ENCODE measurements at regions not wholly inside any gene's neighbourhood (a gene's known extent, or its start where the extent isn't known, plus 50 kb on each side); places are given as distances from the start of the nearest gene placed in this dataset.
"Not testable (repeated sequence)": the region's sequence is repeated elsewhere in the genome, so short reads cannot be mapped to it uniquely, and the experiment has no call there.

DNA sequence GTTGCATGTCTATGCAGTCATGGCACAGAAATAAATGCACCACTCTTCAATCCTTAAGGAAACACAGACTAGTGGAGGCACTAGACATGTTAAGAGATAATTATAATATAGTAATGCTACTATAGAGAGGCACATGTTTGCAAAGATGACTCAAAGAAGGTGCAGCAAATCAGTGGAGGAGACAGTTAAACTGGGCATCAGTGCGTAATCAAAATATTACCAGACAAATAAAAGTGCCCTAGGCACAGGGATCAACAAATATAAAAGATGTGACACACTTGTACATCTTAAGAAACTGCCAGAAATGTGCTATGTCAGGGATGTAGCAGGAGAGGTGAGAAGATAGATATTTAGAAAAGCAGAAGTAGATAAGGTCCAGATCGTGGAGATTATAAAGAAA is 642.1 kb downstream of the SLCO4C1 start:
- no peak for DNase-seq (ENCODE audit: low spot score)

- DNase-seq (ENCODE audit: low spot score): no peak
Observed at GRCh38 chr5:101647861-101648260, 648.2 kb downstream of the SLCO4C1 start.

DNA sequence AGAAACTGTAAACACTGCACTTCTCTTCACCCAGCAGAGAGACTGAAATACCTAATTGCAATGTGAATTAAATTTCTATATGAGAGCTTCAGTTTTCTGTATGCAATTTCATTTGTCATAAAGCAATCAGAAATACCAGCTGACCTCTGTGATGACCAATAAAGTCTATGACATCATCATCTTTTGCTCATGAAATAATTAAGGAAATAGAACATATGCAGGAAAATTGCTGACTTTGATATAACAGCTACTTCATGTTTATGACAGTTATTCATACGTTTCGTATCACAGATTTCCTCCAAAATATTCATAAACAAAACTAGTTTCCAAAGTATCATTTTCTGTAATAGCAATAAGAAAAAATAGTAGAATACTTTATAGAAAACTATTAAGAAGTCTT is 652.3 kb downstream of the SLCO4C1 start:
- DNase-seq (ENCODE audit: low spot score): no peak

- DNase-seq (ENCODE audit: low spot score): no peak
Observed at GRCh38 chr5:101637599-101637998, 658.5 kb downstream of the SLCO4C1 start.

DNA sequence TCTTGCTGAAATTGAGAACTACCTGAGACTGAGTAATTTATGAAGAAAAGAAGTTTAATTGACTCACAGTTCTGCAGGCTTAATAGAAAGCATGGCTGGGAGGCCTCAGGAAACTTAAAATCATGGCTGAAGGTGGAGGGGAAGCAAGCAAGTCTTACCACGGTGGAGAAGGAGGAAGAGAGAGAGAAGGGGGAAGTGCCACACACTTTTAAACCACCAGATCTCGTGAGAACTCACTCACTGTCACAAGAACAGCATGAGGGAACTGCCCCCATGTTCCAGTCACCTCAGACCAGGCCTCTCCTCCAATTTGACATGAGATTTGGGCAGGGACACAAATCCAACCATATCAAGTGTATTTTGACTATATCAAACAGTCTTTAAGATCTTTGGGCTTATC is 668.3 kb downstream of the SLCO4C1 start:
- DNase-seq (ENCODE audit: low spot score): not testable (repeated sequence)

- no peak for DNase-seq (ENCODE audit: low spot score)
Observed at GRCh38 chr5:101626572-101626971, 669.5 kb downstream of the SLCO4C1 start.

GRCh38 chr5:101611039-101611438 is 685.0 kb downstream of the SLCO4C1 start:
- no peak for DNase-seq (ENCODE audit: low spot score)

DNA sequence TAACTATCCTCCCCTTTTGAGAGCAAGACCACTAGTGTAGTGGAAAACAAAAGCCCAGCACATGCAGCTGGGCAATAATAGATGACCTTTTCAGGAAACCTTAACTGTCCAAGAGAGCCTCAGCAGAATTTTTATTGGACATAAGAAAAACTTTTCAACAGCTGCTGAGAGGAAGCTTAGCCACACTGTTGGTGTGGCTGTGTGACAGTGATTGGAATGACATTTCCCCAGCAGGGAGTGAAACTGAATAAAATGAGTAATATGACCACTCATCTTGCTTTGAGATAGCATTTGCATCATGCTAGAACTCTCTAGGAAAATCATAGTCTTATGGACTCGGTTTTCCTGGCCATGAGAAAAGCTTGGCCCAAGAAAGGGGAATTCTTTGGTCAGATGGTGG is 687.8 kb downstream of the SLCO4C1 start:
- DNase-seq (ENCODE audit: low spot score): no peak

GRCh38 chr5:101605700-101606099 is 690.4 kb downstream of the SLCO4C1 start:
- DNase-seq (ENCODE audit: low spot score): peak; percentile 12

DNA sequence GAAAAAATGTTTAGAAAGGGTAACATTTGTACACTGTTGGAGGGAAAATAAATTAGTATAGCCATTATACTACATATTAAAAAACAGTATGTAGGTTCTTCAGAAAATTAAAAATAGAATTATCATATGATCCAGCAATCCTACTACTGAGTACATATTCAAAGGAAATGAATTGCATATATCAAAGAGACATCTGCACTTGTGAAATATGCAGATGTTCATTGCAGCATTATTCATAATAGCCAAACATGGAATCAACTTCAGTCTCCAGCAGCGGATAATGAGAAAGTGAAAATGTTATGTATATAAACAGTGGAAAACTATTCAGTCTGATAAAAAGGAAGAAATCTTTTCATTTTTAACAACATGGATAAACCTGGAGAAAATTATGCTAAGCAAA is 695.5 kb downstream of the SLCO4C1 start:
- DNase-seq (ENCODE audit: low spot score): no peak

DNA sequence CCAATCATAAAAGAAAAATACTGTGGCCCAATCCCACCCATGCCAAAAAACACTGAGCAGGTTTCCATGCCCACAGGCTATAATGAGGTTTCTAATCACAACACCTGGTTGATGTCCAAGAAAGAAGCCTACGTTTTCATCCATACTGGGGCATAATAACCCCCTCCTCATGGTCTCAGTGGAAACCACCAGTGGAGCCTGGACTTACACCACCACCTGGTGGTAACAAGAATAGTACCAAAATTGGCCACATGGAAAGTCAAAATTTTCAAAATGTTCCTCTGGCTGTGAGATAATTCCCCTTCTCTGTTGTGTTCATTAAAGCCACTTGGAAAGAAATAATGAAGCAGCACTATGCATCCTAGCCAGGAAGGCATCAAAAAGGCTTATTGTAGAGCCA is 687.3 kb upstream of the ST8SIA4 start:
- peak; percentile 48 for DNase-seq (ENCODE audit: low spot score)

- DNase-seq (ENCODE audit: low spot score): no peak
Observed at GRCh38 chr5:101585366-101585765, 682.3 kb upstream of the ST8SIA4 start.

DNA sequence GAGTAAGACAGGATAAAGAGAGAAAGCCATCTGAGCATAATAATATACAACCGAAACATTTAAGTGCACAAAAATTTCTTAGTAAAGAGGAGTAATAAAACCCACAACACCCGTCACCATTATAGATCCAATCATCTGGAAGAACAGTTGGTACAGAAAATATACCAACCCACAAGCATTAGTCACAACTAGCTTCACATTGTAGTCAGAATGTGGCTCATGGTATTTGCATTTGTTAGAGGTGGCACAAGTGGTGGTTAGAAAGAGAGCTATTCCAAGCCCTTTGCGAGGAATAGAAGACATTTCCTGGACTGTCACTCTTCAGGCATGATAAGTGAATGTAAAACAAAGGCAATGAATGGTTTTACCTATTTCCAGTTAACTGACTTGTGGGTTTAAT is 677.5 kb upstream of the ST8SIA4 start:
- DNase-seq (ENCODE audit: low spot score): no peak

- DNase-seq (ENCODE audit: low spot score): no peak
Observed at GRCh38 chr5:101574017-101574416, 670.9 kb upstream of the ST8SIA4 start.

DNA sequence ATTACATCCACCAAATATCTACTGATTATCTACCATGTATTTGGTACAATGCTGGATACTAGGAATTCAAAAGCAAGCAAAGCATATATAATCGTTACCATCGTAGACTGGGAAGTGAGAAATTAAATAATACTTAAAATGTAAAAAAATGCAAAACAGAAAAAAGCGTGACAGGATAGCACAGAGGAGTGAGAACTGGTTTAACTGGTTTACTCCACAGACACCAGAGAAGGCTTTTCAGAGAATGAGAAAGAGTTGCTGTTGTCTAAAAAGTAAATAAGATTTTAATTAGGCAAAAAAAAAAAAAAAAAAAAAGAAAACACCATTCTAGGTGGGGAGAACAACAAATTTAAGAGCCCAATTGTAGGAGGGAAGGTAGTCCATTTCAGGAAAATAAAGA is 657.9 kb upstream of the ST8SIA4 start:
- DNase-seq (ENCODE audit: low spot score): no peak

GRCh38 chr5:101543780-101544179 is 640.7 kb upstream of the ST8SIA4 start:
- DNase-seq (ENCODE audit: low spot score): no peak

GRCh38 chr5:101539315-101539714 is 636.2 kb upstream of the ST8SIA4 start:
- DNase-seq (ENCODE audit: low spot score): no peak

DNA sequence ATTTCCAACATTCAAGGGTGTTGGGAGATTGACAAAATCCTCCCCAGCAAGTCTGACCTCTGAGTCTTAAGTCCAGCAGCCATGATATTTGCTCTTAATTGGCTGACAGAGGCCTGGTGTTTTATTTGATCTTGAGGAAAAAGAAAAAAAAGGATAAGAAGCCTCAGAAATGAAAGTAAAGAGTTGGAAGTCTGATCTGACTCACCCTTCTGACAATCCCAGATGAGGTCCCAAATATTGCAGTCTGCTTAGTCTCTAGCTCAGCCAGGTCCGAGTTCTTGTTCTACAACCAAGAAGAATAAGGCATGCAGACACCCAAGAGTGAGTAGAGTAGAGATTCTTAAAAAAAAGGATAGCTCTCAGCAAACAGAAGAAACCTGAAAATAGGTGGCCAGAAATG is 632.5 kb upstream of the ST8SIA4 start:
- no peak for DNase-seq (ENCODE audit: low spot score)

- no peak for DNase-seq (ENCODE audit: low spot score)
Observed at GRCh38 chr5:101534491-101535110, 631.5 kb upstream of the ST8SIA4 start.

DNA sequence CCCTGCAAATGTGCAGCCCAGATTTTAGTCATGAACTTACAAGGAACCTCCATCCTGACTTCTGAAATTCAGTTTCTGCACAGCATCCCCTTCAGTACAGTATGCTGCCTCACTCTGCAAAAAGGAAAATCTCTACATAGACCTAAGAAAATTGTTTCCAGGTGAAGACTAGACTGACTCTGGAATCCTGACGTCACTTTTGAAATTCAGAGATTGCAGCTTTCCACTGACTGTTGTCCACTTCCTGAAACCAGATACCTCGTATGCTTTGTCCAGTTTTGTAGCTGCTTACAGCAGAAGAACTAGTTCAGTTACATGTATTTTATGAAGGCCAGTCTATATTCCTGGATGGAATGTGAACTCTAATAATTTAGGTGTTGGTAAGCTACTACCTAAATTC is 629.3 kb upstream of the ST8SIA4 start:
- no peak for DNase-seq (ENCODE audit: low spot score)

GRCh38 chr5:101531026-101531425 is 627.9 kb upstream of the ST8SIA4 start:
- no peak for DNase-seq (ENCODE audit: low spot score)

DNA sequence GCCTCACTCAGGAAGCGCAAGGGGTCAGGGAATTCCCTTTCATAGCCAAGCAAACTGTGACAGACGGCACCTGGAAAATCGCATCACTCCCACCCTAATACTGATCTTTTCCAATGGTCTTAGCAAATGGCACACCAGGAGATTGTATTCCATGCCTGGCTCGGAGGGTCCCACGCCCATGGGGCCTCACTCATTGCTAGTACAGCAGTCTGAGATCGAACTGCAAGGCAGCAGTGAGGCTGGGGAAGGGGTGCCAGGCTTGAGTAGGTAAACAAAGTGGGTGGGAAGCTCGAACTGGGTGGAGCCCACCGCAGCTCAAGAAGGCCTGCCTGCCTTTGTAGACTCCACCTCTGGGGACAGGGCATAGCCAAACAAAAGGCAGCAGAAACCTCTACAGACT is 626.0 kb upstream of the ST8SIA4 start:
- DNase-seq (ENCODE audit: low spot score): not testable (repeated sequence)

DNA sequence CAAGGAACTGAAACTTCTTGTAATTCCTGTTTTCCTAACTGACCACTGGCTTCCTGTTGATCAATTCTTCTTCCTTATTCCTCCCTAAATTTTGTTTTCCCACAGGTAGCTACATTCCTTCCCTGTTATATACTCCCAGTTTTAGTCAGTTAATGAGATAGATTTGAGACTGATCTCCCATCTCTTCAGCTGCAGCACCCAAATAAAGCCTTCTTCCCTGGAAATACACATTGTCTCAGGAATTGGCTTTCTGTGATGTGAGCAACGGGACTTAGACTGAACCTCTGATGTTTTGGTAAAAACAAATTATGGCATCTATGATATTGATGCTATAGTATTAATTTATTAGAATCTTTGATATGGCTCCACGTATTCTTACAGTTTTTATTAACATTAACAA is 617.3 kb upstream of the ST8SIA4 start:
- no peak for DNase-seq (ENCODE audit: low spot score)

DNA sequence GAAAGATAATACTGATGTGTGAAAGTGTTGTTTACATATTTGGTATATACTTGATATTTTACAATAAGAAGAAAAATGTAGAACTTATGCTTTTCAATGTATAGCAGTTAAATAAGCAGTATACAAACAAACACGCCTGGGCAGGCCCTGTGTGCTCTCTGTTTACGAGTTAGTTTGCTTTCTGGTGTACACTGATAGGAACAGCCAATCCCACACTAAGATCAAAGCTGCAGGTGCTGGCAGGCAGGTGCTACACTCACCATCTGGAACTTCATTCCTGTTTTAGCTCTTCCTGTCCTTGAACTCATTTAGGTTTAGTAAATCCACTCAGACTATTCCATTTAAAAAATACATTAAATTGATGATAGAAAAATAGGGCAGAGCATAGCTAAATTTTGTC is 614.7 kb upstream of the ST8SIA4 start:
- no peak for DNase-seq (ENCODE audit: low spot score)

DNA sequence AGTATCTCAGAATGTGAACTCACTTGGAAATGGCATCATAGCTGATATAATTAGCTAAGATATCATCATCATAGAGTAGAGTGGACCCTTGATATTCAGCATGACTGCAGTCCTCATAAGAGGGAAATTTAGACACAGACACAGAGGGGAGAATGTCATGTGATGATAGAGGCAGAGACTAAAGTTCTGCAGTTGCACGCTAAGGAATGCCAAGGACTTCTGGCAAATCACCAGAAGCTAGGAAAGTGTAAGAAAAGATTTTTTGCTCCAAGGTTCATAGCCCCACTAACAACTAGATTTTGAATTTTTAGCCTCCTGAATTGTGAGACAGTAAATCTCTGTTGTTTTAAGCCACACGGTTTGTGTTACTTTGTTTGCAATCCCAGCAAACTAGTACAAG is 612.6 kb upstream of the ST8SIA4 start:
- DNase-seq (ENCODE audit: low spot score): no peak
